Osteoblast (primary cell): ENCODE measurements at regions not wholly inside any gene's neighbourhood (a gene's known extent, or its start where the extent isn't known, plus 50 kb on each side); places are given as distances from the start of the nearest gene placed in this dataset.

Experiments used
- DNase-seq: peaks from one replicate; pipeline ENCODE4 v3.0.0; 2011; ENCODE audit warnings: low spot score, mixed read lengths; ENCODE audit not compliant: insufficient read length; ENCODE audit errors: missing footprints
- H2AFZ ChIP-seq: 2 replicates; pipeline ENCODE4 v1.6.0; 2011; ENCODE audit warnings: mild to moderate bottlenecking, low read length
- H3K27ac ChIP-seq: 2 replicates; pipeline ENCODE4 v1.5.1; 2011; ENCODE audit warnings: mild to moderate bottlenecking, low read depth, low read length, moderate library complexity
- H3K27me3 ChIP-seq: 2 replicates; pipeline ENCODE4 v1.6.0; 2012; ENCODE audit warnings: mild to moderate bottlenecking, control low read depth, inconsistent platforms, low read length, moderate library complexity; ENCODE audit not compliant: insufficient read depth
- H3K36me3 ChIP-seq: 2 replicates; pipeline ENCODE4 v1.5.1; 2011; ENCODE audit warnings: mild to moderate bottlenecking, low read length, control low read depth, moderate library complexity; ENCODE audit not compliant: insufficient read depth
- H3K4me1 ChIP-seq: 2 replicates; pipeline ENCODE4 v1.5.1; 2011; ENCODE audit warnings: mild to moderate bottlenecking, low read length, control low read depth, moderate library complexity; ENCODE audit not compliant: insufficient read depth
- H3K4me2 ChIP-seq: 2 replicates; pipeline ENCODE4 v1.6.0; 2011; ENCODE audit warnings: mild to moderate bottlenecking, low read length; ENCODE audit not compliant: insufficient read depth
- H3K4me3 ChIP-seq: fragments of 200-600 bp; sonication (generic); 3 replicates; pipeline ENCODE4 v1.5.1; 2012; ENCODE audit warnings: mild to moderate bottlenecking, low read length, inconsistent platforms; ENCODE audit not compliant: insufficient read depth
- H3K79me2 ChIP-seq: 2 replicates; pipeline ENCODE4 v1.6.0; 2012; ENCODE audit warnings: mild to moderate bottlenecking, low read length, control low read depth, inconsistent platforms; ENCODE audit not compliant: insufficient read depth
- H3K9me3 ChIP-seq: 2 replicates; pipeline ENCODE4 v1.5.1; 2011; ENCODE audit warnings: low read depth, low read length, control low read depth
- H4K20me1 ChIP-seq: 2 replicates; pipeline ENCODE4 v1.6.0; 2012; ENCODE audit warnings: mild to moderate bottlenecking, low read length, control low read depth; ENCODE audit not compliant: insufficient read depth
- CTCF ChIP-seq: IDR thresholded peaks from 2 replicates; pipeline ENCODE4 v1.5.1; 2011; ENCODE audit warnings: mild to moderate bottlenecking, low read depth, low read length, moderate library complexity; ENCODE audit errors: extremely low read depth

GRCh38 chr2:107502539-107502938 lies 324.2 kb upstream of the RGPD4 start:
- H3K36me3 ChIP-seq = no peaks in the 10 kb centered on the region
- no peaks in the 10 kb centered on the region for H3K9me3 ChIP-seq
- no peaks in the 10 kb centered on the region for H3K27me3 ChIP-seq
- no peaks in the 10 kb centered on the region for H3K79me2 ChIP-seq
- no peaks in the 10 kb centered on the region for H4K20me1 ChIP-seq
- no peak overlapping the region for H3K4me2 ChIP-seq
- H3K4me3 ChIP-seq = no peak overlapping the region
- no peak overlapping the region for H3K27ac ChIP-seq
- no peaks in the 10 kb centered on the region for H3K4me1 ChIP-seq
- DNase-seq = no peak
- H2AFZ ChIP-seq = no peak overlapping the region
- TF ChIP-seq CTCF = no peak

DNA sequence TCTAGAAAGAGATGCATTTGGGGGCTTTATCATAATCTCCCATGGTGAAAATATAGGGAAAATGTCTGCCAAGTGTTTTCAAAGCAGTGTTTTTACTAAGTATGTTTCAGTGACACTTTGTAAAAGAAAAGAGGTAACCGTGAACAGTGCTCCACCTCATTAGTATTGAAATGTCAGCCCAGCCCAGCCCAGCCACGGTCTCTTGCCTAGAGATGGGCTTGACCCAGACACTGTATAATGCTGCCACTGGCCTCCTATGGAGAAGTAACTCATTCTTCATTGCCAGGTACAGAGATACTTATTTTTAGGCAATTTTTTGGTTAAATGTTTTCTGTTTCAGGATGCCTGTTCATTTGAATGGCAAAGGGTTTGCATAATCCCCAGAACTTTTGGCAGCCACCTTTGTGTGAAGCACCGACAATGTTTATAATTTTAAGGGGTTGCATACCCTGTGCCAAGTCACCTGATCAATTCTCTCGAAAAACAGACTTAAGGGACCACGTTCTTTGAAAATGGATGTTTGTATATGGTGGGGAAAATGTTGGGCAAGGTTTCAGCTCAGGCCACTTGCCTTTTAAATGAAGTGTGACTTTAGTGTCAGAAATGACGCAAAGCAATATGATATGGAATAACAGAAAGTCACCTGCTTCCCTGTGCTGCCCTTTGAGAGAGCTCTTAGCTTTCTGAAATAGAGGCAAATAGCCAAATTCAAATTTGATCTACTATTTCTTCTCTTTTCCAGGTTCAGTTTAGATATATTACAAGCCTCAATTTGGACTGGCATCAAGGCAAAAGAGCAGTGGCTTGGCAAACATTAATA lies 314.5 kb upstream of the RGPD4 start:
- DNase-seq = no peak
- Histone ChIP-seq H3K4me2 (no peak overlapping the region), H4K20me1 (no peaks in the 10 kb centered on the region), H3K4me3 (no peak overlapping the region), H3K4me1 (no peaks in the 10 kb centered on the region), H3K27me3 (no peaks in the 10 kb centered on the region), H3K9me3 (no peaks in the 10 kb centered on the region), H3K36me3 (no peaks in the 10 kb centered on the region), H3K79me2 (no peaks in the 10 kb centered on the region), H3K27ac (no peak overlapping the region), H2AFZ (no peak overlapping the region)
- TF ChIP-seq CTCF = no peak

GRCh38 chr2:107525406-107525805 lies 301.3 kb upstream of the RGPD4 start:
- Histone ChIP-seq H4K20me1 (no peaks in the 10 kb centered on the region), H2AFZ (no peak overlapping the region), H3K9me3 (no peaks in the 10 kb centered on the region), H3K79me2 (no peaks in the 10 kb centered on the region), H3K27ac (no peak overlapping the region), H3K4me2 (no peak overlapping the region), H3K36me3 (no peaks in the 10 kb centered on the region), H3K4me3 (no peak overlapping the region), H3K27me3 (no peaks in the 10 kb centered on the region), H3K4me1 (no peaks in the 10 kb centered on the region)
- DNase-seq = no peak
- TF ChIP-seq CTCF = no peak

DNA sequence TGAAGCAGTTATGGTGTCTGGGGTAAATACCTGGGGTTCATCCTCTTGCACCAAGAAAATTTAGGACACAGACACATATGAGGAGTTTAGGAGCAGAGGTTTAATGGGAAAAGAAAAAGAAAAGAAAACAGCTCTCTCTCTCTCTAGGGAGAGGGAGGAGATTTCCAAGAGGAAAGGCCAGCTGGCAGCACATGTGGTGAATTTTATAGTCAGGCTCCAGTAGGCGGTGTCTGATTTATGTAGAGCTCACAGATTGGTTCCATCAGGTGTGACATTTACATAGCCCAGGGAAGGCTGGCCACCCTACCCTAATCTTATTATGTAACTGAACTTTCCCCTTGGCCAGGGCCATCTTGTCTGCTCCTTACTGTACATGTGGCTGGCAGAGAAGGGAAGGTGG lies 297.5 kb upstream of the RGPD4 start:
- H3K4me3 ChIP-seq = no peak overlapping the region
- no peaks in the 10 kb centered on the region for H3K36me3 ChIP-seq
- no peak overlapping the region for H3K4me2 ChIP-seq
- no peak for DNase-seq
- H4K20me1 ChIP-seq = no peaks in the 10 kb centered on the region
- no peaks in the 10 kb centered on the region for H3K27me3 ChIP-seq
- H3K27ac ChIP-seq = no peak overlapping the region
- H3K9me3 ChIP-seq = no peaks in the 10 kb centered on the region
- H2AFZ ChIP-seq = no peak overlapping the region
- no peaks in the 10 kb centered on the region for H3K4me1 ChIP-seq
- TF ChIP-seq CTCF = no peak
- no peaks in the 10 kb centered on the region for H3K79me2 ChIP-seq
